HG02759 (cell line): ENCODE measurements at regions not wholly inside any gene's neighbourhood (a gene's known extent, or its start where the extent isn't known, plus 50 kb on each side); places are given as distances from the start of the nearest gene placed in this dataset.
"Not testable (repeated sequence)": the region's sequence is repeated elsewhere in the genome, so short reads cannot be mapped to it uniquely, and the experiment has no call there.

Experiments used
- ATAC-seq: cut with Tn5 transposase; IDR thresholded peaks from one replicate; pipeline ENCODE4 v1.9.1; 2021; ENCODE audit warnings: mild to moderate bottlenecking, moderate library complexity; ENCODE audit not compliant: unreplicated experiment

GRCh38 chr13:40345149-40345514 lies 321.3 kb downstream of the FOXO1 start:
- no peak for ATAC-seq

DNA sequence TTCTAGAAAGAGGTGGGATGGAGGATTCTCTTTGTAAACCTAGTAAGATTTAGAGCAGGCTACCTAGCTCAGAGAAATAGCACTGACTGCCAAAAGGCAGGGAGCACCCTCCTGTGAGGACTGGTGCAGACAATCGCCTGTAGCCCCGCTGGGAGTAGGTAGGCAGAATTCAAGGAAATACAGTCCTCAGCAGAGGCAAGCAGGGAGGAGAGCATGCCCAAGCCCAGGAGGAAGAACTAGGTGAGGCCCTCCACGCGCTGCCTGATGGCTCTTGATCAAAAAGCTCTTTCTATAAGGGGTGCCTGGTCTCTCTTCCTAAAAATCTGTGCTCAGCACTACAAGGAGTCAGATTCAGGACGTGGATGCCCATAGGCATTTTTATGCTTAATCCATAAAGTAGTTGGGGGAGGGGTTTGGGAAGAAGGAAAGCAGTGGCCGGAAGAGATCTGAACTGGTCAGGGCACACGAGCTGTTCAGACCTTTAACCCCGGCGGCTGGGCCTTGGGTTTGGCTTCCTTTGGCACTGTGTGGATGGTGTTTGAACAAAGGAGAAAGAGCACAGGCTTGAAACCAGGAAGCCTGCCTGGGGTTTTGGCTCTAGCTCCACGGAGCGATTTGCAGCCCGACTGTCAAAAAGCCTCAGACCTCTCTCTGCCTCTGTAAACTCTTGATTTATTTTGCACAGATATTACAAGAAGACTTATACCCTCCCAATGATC lies 320.6 kb downstream of the FOXO1 start:
- ATAC-seq, result no peak

- no peak for ATAC-seq
Measured at GRCh38 chr13:40346592-40346991, 319.8 kb downstream of the FOXO1 start.

GRCh38 chr13:40348096-40348679 lies 318.3 kb downstream of the FOXO1 start:
- no peak for ATAC-seq

- no peak for ATAC-seq
Measured at GRCh38 chr13:40350283-40350992, 316.0 kb downstream of the FOXO1 start.

GRCh38 chr13:40351537-40352379 lies 314.7 kb downstream of the FOXO1 start:
- no peak for ATAC-seq

DNA sequence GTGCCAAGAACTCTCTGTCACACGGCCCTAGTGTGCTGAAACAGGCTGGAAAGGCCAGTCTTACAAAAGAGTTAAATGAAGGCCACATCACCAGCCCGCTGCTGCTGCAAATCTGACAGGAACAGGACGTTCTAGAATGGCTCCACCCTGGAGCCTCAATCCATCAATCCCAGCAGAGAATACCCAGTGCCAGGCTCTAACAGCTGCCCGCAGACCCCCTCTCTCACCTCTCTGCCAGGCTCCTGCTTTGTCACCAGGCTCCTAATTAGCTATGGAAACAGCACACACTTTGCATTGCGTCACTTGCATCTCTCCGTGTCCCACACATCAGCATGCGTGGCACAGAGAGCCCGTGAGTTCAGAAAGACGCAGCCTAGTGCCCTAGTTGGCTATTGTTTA lies 314.1 kb downstream of the FOXO1 start:
- no peak for ATAC-seq

- no peak for ATAC-seq
Measured at GRCh38 chr13:40352802-40353562, 313.5 kb downstream of the FOXO1 start.

- ATAC-seq, result no peak
Measured at GRCh38 chr13:40355126-40355724, 311.2 kb downstream of the FOXO1 start.

GRCh38 chr13:40356011-40356410 lies 310.4 kb downstream of the FOXO1 start:
- ATAC-seq, result no peak

- not testable (repeated sequence) for ATAC-seq
Measured at GRCh38 chr13:40356458-40356857, 310.0 kb downstream of the FOXO1 start.

- no peak for ATAC-seq
Measured at GRCh38 chr13:40362502-40362901, 303.9 kb downstream of the FOXO1 start.

DNA sequence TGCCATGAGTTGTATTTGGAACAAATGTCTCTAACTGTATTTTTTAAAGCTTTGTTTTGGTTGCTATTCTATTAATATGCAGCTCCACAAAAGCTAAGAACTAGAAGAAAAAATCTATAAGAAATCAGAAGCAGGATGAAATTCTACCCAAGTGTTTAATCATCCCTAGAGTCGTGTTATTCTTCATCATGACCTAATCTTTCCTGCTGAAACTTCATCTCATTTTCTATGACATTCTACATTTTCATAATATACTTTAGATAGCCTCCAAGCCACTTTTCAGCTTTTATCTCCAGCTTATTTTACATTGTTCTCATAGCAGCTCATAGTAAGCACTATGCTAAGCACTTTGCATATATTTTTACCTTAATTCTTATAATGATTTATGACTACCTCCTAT lies 302.8 kb downstream of the FOXO1 start:
- no peak for ATAC-seq

DNA sequence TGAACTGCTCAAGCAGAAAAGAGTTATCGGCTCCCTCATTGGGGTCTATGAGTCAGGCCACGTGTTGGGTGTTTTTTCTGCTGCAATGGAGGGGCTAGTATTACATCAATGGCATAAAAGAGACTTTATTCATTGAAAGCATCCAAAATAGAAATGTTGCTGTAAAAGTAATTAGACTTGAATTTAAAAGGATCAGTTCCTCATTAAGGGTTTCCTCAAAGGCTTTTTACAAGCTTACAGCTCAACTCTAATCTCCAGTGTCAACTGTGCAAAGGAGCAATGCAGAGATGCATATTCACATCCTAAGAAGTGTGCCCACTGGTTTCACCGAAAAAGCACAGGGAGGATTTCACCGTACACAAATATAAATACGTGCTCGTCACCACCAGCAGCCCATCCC lies 300.3 kb downstream of the FOXO1 start:
- no peak for ATAC-seq

DNA sequence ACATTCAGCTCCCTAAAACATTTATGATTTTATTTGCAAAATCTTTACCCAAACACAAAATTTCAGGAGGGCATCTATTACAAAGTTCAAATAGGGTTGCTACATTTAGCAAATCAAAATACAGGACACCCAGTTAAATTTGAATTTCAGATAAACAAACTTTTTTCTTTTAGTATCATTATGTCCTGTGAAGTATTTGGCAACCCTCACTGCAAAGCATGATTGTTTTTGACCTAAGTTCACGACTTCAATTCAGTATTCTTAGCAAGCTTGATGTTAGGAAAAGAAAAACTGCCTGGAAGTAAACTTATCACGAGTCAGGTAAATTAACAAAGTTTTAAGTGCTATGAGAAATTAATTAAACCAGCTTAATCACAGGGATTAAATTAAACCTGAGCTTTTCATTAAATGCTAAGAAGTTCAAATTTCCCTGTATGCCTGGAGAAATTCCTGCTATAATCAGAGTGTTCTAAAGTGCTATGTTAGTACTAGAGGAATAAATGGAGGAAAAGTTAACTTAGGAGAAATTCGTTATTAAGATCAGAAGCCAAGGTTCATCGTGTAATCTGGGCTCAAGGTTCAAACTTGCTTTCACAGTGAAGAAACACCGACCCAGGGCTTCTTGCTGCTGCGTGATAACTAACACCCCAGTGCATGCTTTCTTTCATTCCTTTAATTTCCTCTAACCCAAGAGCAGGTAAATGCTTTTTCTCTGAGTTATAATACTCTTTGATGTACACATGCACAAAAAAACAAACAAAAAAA lies 298.1 kb downstream of the FOXO1 start:
- no peak for ATAC-seq

DNA sequence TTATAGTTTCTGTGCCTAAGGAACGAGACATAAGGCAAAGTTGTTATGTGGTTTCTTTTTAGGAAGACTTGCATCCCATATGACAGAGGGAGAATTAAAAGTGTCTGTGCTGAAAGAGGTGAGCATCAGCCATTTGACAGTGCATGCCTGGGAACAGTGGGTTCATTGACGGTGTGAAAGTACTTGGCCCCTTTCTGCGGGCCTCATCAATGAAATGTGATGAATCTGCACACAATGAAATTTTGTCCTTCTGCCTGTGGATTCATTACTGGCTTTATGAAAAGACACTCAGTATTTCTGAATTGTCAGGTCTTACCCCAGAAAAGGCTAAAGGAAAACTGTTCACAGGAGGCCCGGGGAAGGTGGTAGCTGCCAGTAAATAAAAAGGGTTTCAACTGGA lies 295.8 kb downstream of the FOXO1 start:
- no peak for ATAC-seq

- ATAC-seq, result no peak
Measured at GRCh38 chr13:40371531-40372125, 294.8 kb downstream of the FOXO1 start.

DNA sequence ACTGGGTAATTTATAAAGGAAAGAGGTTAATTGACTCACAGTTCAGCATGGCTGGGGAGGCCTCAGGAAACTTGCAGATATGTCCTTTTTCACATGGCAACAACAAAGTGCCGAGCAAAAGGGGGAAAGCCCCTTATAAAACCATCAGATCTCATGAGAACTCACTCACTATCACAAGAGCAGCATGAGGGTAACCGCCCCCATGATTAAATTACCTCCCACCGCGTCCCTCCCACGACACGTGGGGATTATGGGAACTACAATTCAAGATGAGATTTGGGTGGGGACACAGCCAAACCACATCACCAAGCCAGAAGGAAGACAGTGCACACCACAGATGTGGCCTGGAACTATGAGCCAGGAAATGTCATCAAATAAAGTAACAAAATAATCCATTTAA lies 292.8 kb downstream of the FOXO1 start:
- not testable (repeated sequence) for ATAC-seq
